ENCODE measurements at regions not wholly inside any gene's neighbourhood (a gene's known extent, or its start where the extent isn't known, plus 50 kb on each side); places are given as distances from the start of the nearest gene placed in this dataset. TPM values are rescaled to one million over a fixed set of nuclear protein-coding genes. Genes with fewer than 3 reads are reported as not detected.
A peak's percentile ranks its signal among the peaks of the same experiment; 100 is the strongest.
"Not testable (repeated sequence)": the region's sequence is repeated elsewhere in the genome, so short reads cannot be mapped to it uniquely, and the experiment has no call there.

DNA sequence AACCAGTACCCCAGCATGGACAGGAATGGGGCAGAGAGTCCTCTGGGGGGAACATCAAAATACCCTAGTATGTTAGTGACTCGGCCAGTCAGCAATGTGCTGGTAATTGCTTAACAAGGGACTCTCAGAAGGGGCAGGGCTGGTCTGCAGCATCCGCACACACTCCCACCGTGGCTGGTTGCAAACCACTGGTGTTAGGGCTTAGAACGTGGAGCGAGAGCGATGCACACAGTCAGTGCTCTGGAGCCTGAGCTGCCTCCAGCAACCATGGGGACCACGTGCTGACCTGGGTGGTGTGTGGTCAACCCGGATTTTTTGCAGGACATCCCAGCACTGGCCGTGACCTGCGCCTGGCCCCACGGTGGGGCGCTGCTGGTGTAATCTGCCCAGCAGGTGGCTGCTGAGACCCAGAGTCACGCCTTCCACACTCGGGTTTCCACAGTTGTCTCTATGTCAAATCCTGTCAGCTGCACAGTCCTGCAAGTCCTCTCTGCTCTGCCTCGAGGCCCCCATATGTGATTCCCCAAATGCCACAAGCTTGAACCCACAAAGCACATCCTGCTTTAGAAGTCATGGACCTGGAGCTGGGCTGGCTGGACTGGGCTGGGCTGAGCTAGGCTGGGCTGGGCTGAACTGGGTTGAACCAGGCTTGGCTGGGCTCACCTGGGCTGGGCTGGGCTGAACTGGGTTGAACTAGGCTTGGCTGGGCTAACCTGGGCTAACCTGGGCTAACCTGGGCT, 50.6 kb upstream of the GPC1 start:
- peak in 1 of 3 donors; percentile 11 for DNase-seq
- H3K4me1 ChIP-seq (ENCODE audit: control insufficient read depth in 5 of 5, insufficient read depth in 5 of 5, low read length in 5 of 5) = peaks cover 0 to 4% (median 0%) of the 10 kb centered on the region in 5 donors
- WGBS, 2 donors = 81 to 82% methylated on average over 15 of the region's 15 CpGs
- H3K9me3 ChIP-seq (ENCODE audit: control insufficient read depth in 4 of 4, insufficient read depth in 3 of 4, low read length in 3 of 4) = no peaks in the 10 kb centered on the region
- ATAC-seq (ENCODE audit: insufficient read depth, low FRiP score) = no peak
- no peak overlapping the region for H3K4me3 ChIP-seq
- no peak overlapping the region for H3K27ac ChIP-seq (ENCODE audit: low read depth in 1 of 2, low read length in 1 of 2)
- H3K36me3 ChIP-seq (ENCODE audit: control insufficient read depth in 4 of 4, insufficient read depth in 4 of 4, low read length in 4 of 4) = no peaks in the 10 kb centered on the region
- no peak overlapping the region for H3K9ac ChIP-seq (ENCODE audit: insufficient read depth in 1 of 2, low read length in 2 of 2)
- no peaks in the 10 kb centered on the region for H3K27me3 ChIP-seq (ENCODE audit: control insufficient read depth in 3 of 3, insufficient read depth in 3 of 3, low read length in 2 of 3)
- no peak for TF ChIP-seq CTCF (IDR thresholded peaks at IDR 0.05; ENCODE audit: control extremely low read depth, extremely low read depth)

DNA sequence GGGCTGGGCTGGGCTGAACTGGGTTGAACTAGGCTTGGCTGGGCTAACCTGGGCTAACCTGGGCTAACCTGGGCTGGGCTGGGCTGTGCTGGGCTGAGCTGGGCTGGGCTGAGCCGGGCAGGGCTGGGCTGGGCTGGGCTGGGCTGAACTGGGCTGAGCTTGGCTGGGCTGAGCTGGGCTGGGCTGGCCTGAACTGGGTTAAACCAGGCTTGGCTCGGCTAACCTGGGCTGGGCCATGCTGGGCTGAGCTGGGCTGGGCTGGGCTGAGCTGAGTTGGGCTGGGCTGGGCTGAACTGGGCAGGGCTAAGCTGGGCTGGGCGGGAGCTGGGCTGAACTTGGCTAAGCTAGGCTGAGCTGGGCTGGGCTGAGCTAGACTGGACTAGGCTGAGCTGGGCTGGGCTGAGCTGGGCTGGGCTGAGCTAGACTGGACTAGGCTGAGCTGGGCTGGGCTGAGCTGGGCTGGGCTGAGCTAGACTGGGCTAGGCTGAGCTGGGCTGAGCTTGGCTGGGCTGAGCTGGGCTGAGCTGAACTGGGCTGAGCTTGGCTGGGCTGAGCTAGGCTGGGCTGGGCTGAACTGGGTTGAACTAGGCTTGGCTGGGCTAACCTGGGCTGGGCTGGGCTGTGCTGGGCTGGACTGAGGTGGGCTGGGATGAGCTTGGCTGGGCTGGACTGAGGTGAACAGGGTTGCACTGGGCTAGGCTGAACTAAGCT, 49.9 kb upstream of the GPC1 start:
- not testable (repeated sequence) for H3K27me3 ChIP-seq (ENCODE audit: control insufficient read depth in 3 of 3, insufficient read depth in 3 of 3, low read length in 2 of 3); H3K4me3 ChIP-seq; H3K9me3 ChIP-seq (ENCODE audit: control insufficient read depth in 4 of 4, insufficient read depth in 3 of 4, low read length in 3 of 4); H3K27ac ChIP-seq (ENCODE audit: low read depth in 1 of 2, low read length in 1 of 2); H3K9ac ChIP-seq (ENCODE audit: insufficient read depth in 1 of 2, low read length in 2 of 2); H3K4me1 ChIP-seq (ENCODE audit: control insufficient read depth in 5 of 5, insufficient read depth in 5 of 5, low read length in 5 of 5); ATAC-seq (ENCODE audit: insufficient read depth, low FRiP score); H3K36me3 ChIP-seq (ENCODE audit: control insufficient read depth in 4 of 4, insufficient read depth in 4 of 4, low read length in 4 of 4)
- WGBS, 2 donors = 88 to 89% methylated on average over 2 to 3 of the region's 3 CpGs
- DNase-seq = peak in 1 of 3 donors; percentile 12

Small RNAs in the stretch of these regions (small RNA-seq; reads per million reads assigned to genes)
- gene RF00012 (ENCODE audit: low replicate concordance) = not detected

All from lung (tissue), 12 donors.